CD4-positive, alpha-beta T cell (primary cell): ENCODE measurements at regions not wholly inside any gene's neighbourhood (a gene's known extent, or its start where the extent isn't known, plus 50 kb on each side); places are given as distances from the start of the nearest gene placed in this dataset.

ENCODE experiments used
- ATAC-seq: fragments of 200-7000 bp; cut with Tn5 transposase; one replicate; pipeline ENCODE4 v1.10.0; 2022; ENCODE audit warnings: mild to moderate bottlenecking; ENCODE audit not compliant: poor library complexity
- CTCF ChIA-PET: fragments of 350-600 bp; sonication (Branson Sonifier 250); formaldehyde crosslinking; loops from one replicate; lab custom pipeline; 2021; ENCODE audit warnings: antibody characterized with exemption, inconsistent platforms; lab: Charles Lee
- POLR2A ChIA-PET: fragments of 350-600 bp; sonication (Branson Sonifier 250); formaldehyde crosslinking; loops from one replicate; lab custom pipeline; 2021; ENCODE audit warnings: antibody characterized with exemption, inconsistent platforms; lab: Charles Lee
- DNase-seq, 14 experiments: peaks; one replicate each; pipeline ENCODE4 v3.0.0-alpha.2; 2013 to 2020; ENCODE audit warnings: mixed read lengths in 2 of 14
- H3K27ac ChIP-seq, 2 donors: one replicate each; pipeline versions ENCODE4 v1.5.1 to v1.7.0; 2013; ENCODE audit warnings: low read length in 2 of 2, low read depth in 1 of 2, mild to moderate bottlenecking in 1 of 2
- H3K27me3 ChIP-seq, 2 experiments: 1 replicate in 1 of 2; 2 replicates in 1 of 2; pipeline versions ENCODE4 v1.6.1 to v1.7.0; 2013; ENCODE audit warnings: low read length in 2 of 2, control low read depth in 1 of 2, mild to moderate bottlenecking in 1 of 2, moderate library complexity in 1 of 2; ENCODE audit not compliant: insufficient read depth in 2 of 2, control insufficient read depth in 1 of 2
- H3K36me3 ChIP-seq: one replicate; pipeline ENCODE4 v1.6.1; 2013; ENCODE audit warnings: low read length, control low read depth; ENCODE audit not compliant: insufficient read depth
- H3K4me1 ChIP-seq: one replicate; pipeline ENCODE4 v1.6.1; 2013; ENCODE audit warnings: low read length, control low read depth; ENCODE audit not compliant: insufficient read depth
- H3K4me3 ChIP-seq: one replicate; pipeline ENCODE4 v1.5.1; 2013; ENCODE audit warnings: mild to moderate bottlenecking, low read length, moderate library complexity
- H3K9me3 ChIP-seq, 2 experiments: 1 replicate in 1 of 2; 2 replicates in 1 of 2; pipeline versions ENCODE4 v1.6.1 to v1.7.0; 2013; ENCODE audit warnings: low read length in 2 of 2, mild to moderate bottlenecking in 2 of 2, control low read depth in 1 of 2, moderate library complexity in 1 of 2; ENCODE audit not compliant: control insufficient read depth in 1 of 2, insufficient read depth in 1 of 2
- H3K27ac Mint-ChIP-seq: one replicate; pipeline ENCODE4 v1.8.0; 2020; ENCODE audit warnings: mixed read lengths
- H3K27me3 Mint-ChIP-seq: one replicate; pipeline ENCODE4 v1.8.0; 2021; ENCODE audit warnings: mixed read lengths
- H3K36me3 Mint-ChIP-seq: one replicate; pipeline ENCODE4 v1.8.0; 2021; ENCODE audit warnings: low read depth, mixed read lengths
- H3K4me1 Mint-ChIP-seq: one replicate; pipeline ENCODE4 v1.8.0; 2021; ENCODE audit warnings: low read depth, mixed read lengths
- H3K4me3 Mint-ChIP-seq: one replicate; pipeline ENCODE4 v1.8.0; 2020; ENCODE audit warnings: mild to moderate bottlenecking, mixed read lengths
- H3K9me3 Mint-ChIP-seq: one replicate; pipeline ENCODE4 v1.8.0; 2020; ENCODE audit warnings: mixed read lengths
- CTCF ChIP-seq: fragments of 200-600 bp; IDR thresholded peaks from one replicate; pipeline ENCODE4 v1.8.0; 2022; ENCODE audit warnings: antibody characterized with exemption, mild to moderate bottlenecking
- intact Hi-C, 2 experiments: fragments of 100-400 bp; cut with DNase I in 1 of 2; cut with micrococcal nuclease in 1 of 2; formaldehyde crosslinking; loops; one replicate each; pipeline versions ENCODE4 v1.15.1 to v1.9.0; 2023 to 2025; cut with DNase I, micrococcal nuclease

GRCh38 chr3:64739971-64740631 lies 52.3 kb upstream of the ADAMTS9 start:
- H3K36me3 Mint-ChIP-seq = no peaks in the 10 kb centered on the region
- H3K4me3 Mint-ChIP-seq = no peak overlapping the region
- no peak for TF ChIP-seq CTCF
- no peak overlapping the region for H3K27ac Mint-ChIP-seq
- CTCF ChIA-PET = no interaction called here
- H3K27me3 Mint-ChIP-seq = no peaks in the 10 kb centered on the region
- intact Hi-C loops = no loop called here
- no peaks in the 10 kb centered on the region for H3K36me3 ChIP-seq
- no peak for DNase-seq
- peaks cover 0 to 3% of the 10 kb centered on the region in 2 experiments for H3K9me3 ChIP-seq
- H3K27me3 ChIP-seq = no peaks in the 10 kb centered on the region
- H3K4me3 ChIP-seq = no peak overlapping the region
- POLR2A ChIA-PET = no interaction called here
- H3K4me1 ChIP-seq = no peaks in the 10 kb centered on the region
- no peak overlapping the region for H3K27ac ChIP-seq
- H3K9me3 Mint-ChIP-seq = no peaks in the 10 kb centered on the region
- no peaks in the 10 kb centered on the region for H3K4me1 Mint-ChIP-seq
- no peak for ATAC-seq
